ENCODE measurements at regions not wholly inside any gene's neighbourhood (a gene's known extent, or its start where the extent isn't known, plus 50 kb on each side); places are given as distances from the start of the nearest gene placed in this dataset.

GRCh38 chr7:136234040-136234439, 256.9 kb upstream of the MTPN start:
- Histone ChIP-seq H3K4me3 (ENCODE audit: low read depth, low read length) (no peak overlapping the region), H3K9me3 (no peaks in the 10 kb centered on the region), H3K27me3 (replicated peaks; ENCODE audit: control insufficient read depth, insufficient read depth, low read length) (no peaks in the 10 kb centered on the region), H3K4me1 (no peaks in the 10 kb centered on the region), H3K36me3 (ENCODE audit: control insufficient read depth, insufficient read depth, low read length) (no peaks in the 10 kb centered on the region)
- H3K4me1 Mint-ChIP-seq (ENCODE audit: low read depth, unreplicated experiment), result no peaks in the 10 kb centered on the region
- TF ChIP-seq CTCF (IDR thresholded peaks at IDR 0.05; ENCODE audit: insufficient read depth in 1 of 2, low read depth in 1 of 2, low read length in 1 of 2, severe bottlenecking in 1 of 2, unreplicated experiment in 1 of 2), result no peak
- ChIA-PET CTCF (no interaction called here), POLR2A (no interaction called here)
- H3K36me3 Mint-ChIP-seq (ENCODE audit: insufficient read depth, unreplicated experiment), result no peaks in the 10 kb centered on the region
- no peak for DNase-seq
- intact Hi-C loops (cut with micrococcal nuclease; ENCODE audit: unreplicated experiment), result no loop called here
- H3K9me3 Mint-ChIP-seq (ENCODE audit: unreplicated experiment), result peaks cover 15% of the 10 kb centered on the region
- peaks cover 5% of the 10 kb centered on the region for H3K27me3 Mint-ChIP-seq (ENCODE audit: insufficient read depth, unreplicated experiment)
- H3K4me3 Mint-ChIP-seq (ENCODE audit: unreplicated experiment), result no peak overlapping the region
- no TSS peak for BruUV-seq (replicated peaks)
- no peak overlapping the region for H3K27ac Mint-ChIP-seq (ENCODE audit: unreplicated experiment)

- no peaks in the 10 kb centered on the region for H3K9me3 ChIP-seq
- no peaks in the 10 kb centered on the region for H3K4me1 Mint-ChIP-seq (ENCODE audit: low read depth, unreplicated experiment)
- no peak for TF ChIP-seq CTCF (IDR thresholded peaks at IDR 0.05; ENCODE audit: insufficient read depth in 1 of 2, low read depth in 1 of 2, low read length in 1 of 2, severe bottlenecking in 1 of 2, unreplicated experiment in 1 of 2)
- DNase-seq, result no peak
- POLR2A ChIA-PET, result no interaction called here
- H3K27me3 ChIP-seq (replicated peaks; ENCODE audit: control insufficient read depth, insufficient read depth, low read length), result no peaks in the 10 kb centered on the region
- peaks cover 4% of the 10 kb centered on the region for H3K9me3 Mint-ChIP-seq (ENCODE audit: unreplicated experiment)
- H3K4me3 ChIP-seq (ENCODE audit: low read depth, low read length), result no peak overlapping the region
- BruUV-seq (replicated peaks), result no TSS peak
- H3K36me3 Mint-ChIP-seq (ENCODE audit: insufficient read depth, unreplicated experiment), result no peaks in the 10 kb centered on the region
- no peaks in the 10 kb centered on the region for H3K4me1 ChIP-seq
- intact Hi-C loops (cut with micrococcal nuclease; ENCODE audit: unreplicated experiment), result no loop called here
- no peak overlapping the region for H3K4me3 Mint-ChIP-seq (ENCODE audit: unreplicated experiment)
- H3K27ac Mint-ChIP-seq (ENCODE audit: unreplicated experiment), result no peak overlapping the region
- no peaks in the 10 kb centered on the region for H3K36me3 ChIP-seq (ENCODE audit: control insufficient read depth, insufficient read depth, low read length)
- H3K27me3 Mint-ChIP-seq (ENCODE audit: insufficient read depth, unreplicated experiment), result peaks cover 3% of the 10 kb centered on the region
- CTCF ChIA-PET, result no interaction called here
Measured at GRCh38 chr7:136230210-136230609, 253.1 kb upstream of the MTPN start.

- H3K4me3 Mint-ChIP-seq (ENCODE audit: unreplicated experiment), result no peak overlapping the region
- H3K27me3 Mint-ChIP-seq (ENCODE audit: insufficient read depth, unreplicated experiment), result peaks cover 3% of the 10 kb centered on the region
- CTCF ChIA-PET, result no interaction called here
- no peaks in the 10 kb centered on the region for H3K4me1 Mint-ChIP-seq (ENCODE audit: low read depth, unreplicated experiment)
- POLR2A ChIA-PET, result no interaction called here
- H3K9me3 Mint-ChIP-seq (ENCODE audit: unreplicated experiment), result peaks cover under 1% of the 10 kb centered on the region
- no peaks in the 10 kb centered on the region for H3K4me1 ChIP-seq
- no peaks in the 10 kb centered on the region for H3K36me3 Mint-ChIP-seq (ENCODE audit: insufficient read depth, unreplicated experiment)
- DNase-seq, result no peak
- no peaks in the 10 kb centered on the region for H3K9me3 ChIP-seq
- H3K27me3 ChIP-seq (replicated peaks; ENCODE audit: control insufficient read depth, insufficient read depth, low read length), result no peaks in the 10 kb centered on the region
- TF ChIP-seq CTCF (IDR thresholded peaks at IDR 0.05; ENCODE audit: insufficient read depth in 1 of 2, low read depth in 1 of 2, low read length in 1 of 2, severe bottlenecking in 1 of 2, unreplicated experiment in 1 of 2), result no peak
- intact Hi-C loops (cut with micrococcal nuclease; ENCODE audit: unreplicated experiment), result no loop called here
- no peaks in the 10 kb centered on the region for H3K36me3 ChIP-seq (ENCODE audit: control insufficient read depth, insufficient read depth, low read length)
- H3K4me3 ChIP-seq (ENCODE audit: low read depth, low read length), result no peak overlapping the region
- H3K27ac Mint-ChIP-seq (ENCODE audit: unreplicated experiment), result no peak overlapping the region
- BruUV-seq (replicated peaks), result no TSS peak
Measured at GRCh38 chr7:136229790-136230189, 252.6 kb upstream of the MTPN start.
